COR-L47 (cell line): ENCODE measurements at regions not wholly inside any gene's neighbourhood (a gene's known extent, or its start where the extent isn't known, plus 50 kb on each side); places are given as distances from the start of the nearest gene placed in this dataset.
"Not testable (repeated sequence)": the region's sequence is repeated elsewhere in the genome, so short reads cannot be mapped to it uniquely, and the experiment has no call there.

Experiments used
- DNase-seq: peaks from one replicate; lab custom pipeline; 2025; lab: John Stamatoyannopoulos, UW

- peak; percentile 59 for DNase-seq
These were observed 1093.1 kb downstream of the MRPL39 start for GRCh38 chr21:24514081-24514733.

- no peak for DNase-seq
These were observed 1098.2 kb downstream of the MRPL39 start for GRCh38 chr21:24509131-24509530.

- no peak for DNase-seq
These were observed 1120.3 kb downstream of the MRPL39 start for GRCh38 chr21:24486973-24487372.

GRCh38 chr21:24483361-24483760 lies 1123.9 kb downstream of the MRPL39 start:
- DNase-seq = not testable (repeated sequence)

GRCh38 chr21:24470852-24471251 lies 1136.4 kb downstream of the MRPL39 start:
- DNase-seq = no peak

- DNase-seq = no peak
These were observed 1150.9 kb downstream of the MRPL39 start for GRCh38 chr21:24456358-24456757.

GRCh38 chr21:24450119-24450518 lies 1157.2 kb downstream of the MRPL39 start:
- DNase-seq = no peak

GRCh38 chr21:24445517-24445916 lies 1161.8 kb downstream of the MRPL39 start:
- no peak for DNase-seq

- DNase-seq = no peak
These were observed 1162.5 kb downstream of the MRPL39 start for GRCh38 chr21:24444736-24445135.

- no peak for DNase-seq
These were observed 1171.0 kb downstream of the MRPL39 start for GRCh38 chr21:24436236-24436635.

- DNase-seq = no peak
These were observed 1178.6 kb downstream of the MRPL39 start for GRCh38 chr21:24428591-24429199.

- no peak for DNase-seq
These were observed 1182.5 kb downstream of the MRPL39 start for GRCh38 chr21:24424776-24425175.

- no peak for DNase-seq
These were observed 1183.7 kb downstream of the MRPL39 start for GRCh38 chr21:24423546-24423945.

- DNase-seq = no peak
These were observed 1186.6 kb downstream of the MRPL39 start for GRCh38 chr21:24420689-24421088.

GRCh38 chr21:24419641-24420040 lies 1187.6 kb downstream of the MRPL39 start:
- DNase-seq = not testable (repeated sequence)

- no peak for DNase-seq
These were observed 1188.6 kb downstream of the MRPL39 start for GRCh38 chr21:24418671-24419070.

- DNase-seq = no peak
These were observed 1195.9 kb downstream of the MRPL39 start for GRCh38 chr21:24411429-24411828.

- DNase-seq = no peak
These were observed 1204.1 kb downstream of the MRPL39 start for GRCh38 chr21:24403221-24403620.

- no peak for DNase-seq
These were observed 1211.9 kb downstream of the MRPL39 start for GRCh38 chr21:24395320-24395923.

- no peak for DNase-seq
These were observed 1232.1 kb downstream of the MRPL39 start for GRCh38 chr21:24375201-24375600.

GRCh38 chr21:24372506-24372905 lies 1234.8 kb downstream of the MRPL39 start:
- no peak for DNase-seq

- no peak for DNase-seq
These were observed 1237.5 kb downstream of the MRPL39 start for GRCh38 chr21:24369746-24370145.

GRCh38 chr21:24369278-24369677 lies 1238.0 kb downstream of the MRPL39 start:
- DNase-seq = no peak

GRCh38 chr21:24367936-24368335 lies 1239.3 kb downstream of the MRPL39 start:
- DNase-seq = no peak
